GM21447 (cell line): ENCODE measurements at regions not wholly inside any gene's neighbourhood (a gene's known extent, or its start where the extent isn't known, plus 50 kb on each side); places are given as distances from the start of the nearest gene placed in this dataset.
A peak's percentile ranks its signal among the peaks of the same experiment; 100 is the strongest.

ENCODE experiments used
- ATAC-seq: cut with Tn5 transposase; IDR thresholded peaks from one replicate; pipeline ENCODE4 v1.9.1; 2021; ENCODE audit not compliant: unreplicated experiment

DNA sequence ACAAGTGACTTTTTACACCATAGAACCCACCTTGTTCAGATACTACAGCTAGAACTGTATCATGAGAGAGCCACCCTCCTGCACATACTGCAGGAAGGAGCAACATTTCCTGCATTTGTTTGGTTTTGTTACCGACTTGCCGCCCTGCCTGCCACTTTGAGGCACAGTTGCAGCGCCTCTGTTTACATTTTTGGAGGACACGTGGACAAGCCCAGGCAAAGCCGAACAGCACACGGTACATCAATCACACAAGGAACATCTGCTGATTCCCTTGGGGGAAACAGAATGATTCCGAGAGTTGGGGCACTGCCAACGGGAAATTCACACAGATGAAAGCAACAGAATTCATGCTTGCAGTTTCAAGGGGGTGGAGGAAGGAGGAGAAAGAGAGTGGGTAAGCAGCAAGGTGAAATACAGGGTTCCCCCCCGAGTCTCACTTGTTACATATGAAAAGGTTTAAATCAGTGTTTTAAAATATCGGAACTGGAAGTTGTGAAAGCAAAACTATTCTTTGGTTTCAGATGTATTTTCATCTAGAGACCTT lies 110.7 kb downstream of the BTG1 start:
- ATAC-seq = peak; percentile 83

DNA sequence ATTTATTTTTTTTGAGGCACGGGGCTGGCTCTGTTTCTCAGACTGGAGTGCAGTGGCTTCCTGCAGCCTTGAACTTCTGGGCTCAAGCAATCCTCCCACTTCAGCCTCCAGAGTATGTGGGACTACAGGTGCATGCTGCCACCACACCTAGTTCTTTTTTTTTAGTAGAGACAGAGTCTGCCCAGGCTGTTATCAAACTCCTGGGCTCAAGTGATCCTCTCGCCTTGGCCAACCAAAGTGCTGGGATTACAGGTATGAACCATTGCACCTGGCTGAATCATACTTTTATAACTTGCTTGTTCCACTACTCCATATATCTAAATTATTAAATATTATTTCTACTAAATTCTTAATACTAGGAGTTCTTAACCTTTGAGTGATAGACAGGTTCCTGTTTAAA lies 111.6 kb downstream of the BTG1 start:
- ATAC-seq = no peak

DNA sequence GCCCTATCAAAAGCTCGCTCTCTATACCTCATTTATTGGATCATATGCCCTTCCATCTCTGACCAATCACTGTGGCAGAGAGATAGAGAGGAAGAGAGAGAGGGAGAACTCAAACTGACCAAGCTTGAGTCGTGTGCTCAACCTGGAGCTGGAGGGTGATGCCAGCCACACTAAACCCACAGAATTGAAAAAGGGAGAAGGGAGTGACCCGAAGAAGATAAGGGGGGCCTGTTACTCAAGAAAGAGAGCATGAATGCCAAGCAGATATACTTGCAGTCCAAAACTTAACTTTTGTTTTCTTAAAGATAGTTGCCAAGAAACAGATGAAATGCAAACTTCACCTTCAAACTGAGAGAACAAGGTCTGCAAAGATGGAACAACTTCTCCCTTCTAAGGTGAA lies 112.7 kb downstream of the BTG1 start:
- ATAC-seq = no peak

DNA sequence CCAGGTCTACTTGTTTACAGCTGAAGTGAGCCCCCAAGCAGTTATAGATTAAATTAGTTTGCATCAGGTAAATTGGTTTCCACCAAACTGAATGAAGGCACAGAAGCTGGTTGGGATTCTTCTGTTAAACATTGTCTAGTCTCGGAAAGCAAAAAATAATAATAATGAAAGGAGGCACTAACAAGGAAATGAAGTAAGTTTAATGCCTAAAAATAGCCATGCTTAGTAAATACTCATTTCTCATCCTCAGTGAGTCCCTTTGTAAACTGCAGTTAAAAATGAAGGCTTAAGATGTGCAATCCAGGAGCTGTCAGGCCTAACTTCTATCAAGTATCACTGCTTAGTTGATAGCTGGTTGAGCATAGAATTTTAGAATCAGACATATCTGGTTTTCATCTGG lies 113.5 kb downstream of the BTG1 start:
- ATAC-seq = no peak

DNA sequence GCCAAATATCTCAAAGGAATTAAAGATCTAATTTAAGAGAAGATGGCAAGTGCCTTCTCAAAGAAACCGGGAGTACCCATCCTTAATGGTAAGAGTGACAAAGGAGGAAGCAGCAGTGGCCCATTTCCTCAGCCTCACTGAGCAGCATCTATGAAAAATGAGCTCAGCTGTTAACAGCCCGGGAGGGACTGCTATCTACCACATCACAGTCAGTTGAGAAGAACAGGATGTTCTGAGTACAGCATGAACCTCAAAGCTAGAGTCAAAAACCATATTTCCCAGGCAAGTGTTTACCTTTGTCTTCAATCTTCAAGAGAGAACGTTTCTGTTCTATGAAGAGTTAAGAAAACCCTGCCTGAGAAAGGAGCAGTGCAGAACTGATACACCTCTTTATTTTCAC lies 115.0 kb downstream of the BTG1 start:
- ATAC-seq = peak; percentile 70

DNA sequence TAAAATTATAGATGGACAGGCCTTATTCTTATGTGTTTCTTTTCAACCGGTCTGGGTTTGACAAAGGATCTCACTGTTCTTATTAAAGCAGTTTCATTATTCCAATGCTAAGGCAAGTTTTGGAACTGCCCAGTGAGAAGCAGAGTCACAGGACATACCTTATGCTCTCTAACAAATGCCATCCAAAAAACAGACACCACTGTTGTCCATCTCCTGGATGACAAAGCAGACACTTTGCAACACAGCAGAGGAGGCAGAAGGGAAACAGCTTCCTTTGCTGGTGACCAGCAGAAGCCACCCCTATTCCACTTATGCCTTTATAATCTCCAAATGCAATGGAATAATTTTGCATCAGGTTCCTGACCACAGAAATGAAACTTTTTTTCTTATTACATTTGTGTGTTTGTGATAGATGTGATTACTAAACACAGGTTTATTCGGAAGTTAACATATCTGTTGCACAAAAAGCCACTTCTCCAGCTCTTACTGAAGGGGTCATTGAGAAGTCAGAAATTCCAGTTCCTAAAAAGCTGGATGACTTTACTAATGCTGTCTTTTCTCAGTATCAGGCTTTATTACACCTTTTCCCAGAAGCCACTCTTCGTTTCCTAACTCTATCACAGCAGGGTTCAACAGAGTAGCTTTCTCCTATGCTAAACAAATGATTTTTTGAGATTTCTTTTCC lies 115.6 kb downstream of the BTG1 start:
- ATAC-seq = no peak

DNA sequence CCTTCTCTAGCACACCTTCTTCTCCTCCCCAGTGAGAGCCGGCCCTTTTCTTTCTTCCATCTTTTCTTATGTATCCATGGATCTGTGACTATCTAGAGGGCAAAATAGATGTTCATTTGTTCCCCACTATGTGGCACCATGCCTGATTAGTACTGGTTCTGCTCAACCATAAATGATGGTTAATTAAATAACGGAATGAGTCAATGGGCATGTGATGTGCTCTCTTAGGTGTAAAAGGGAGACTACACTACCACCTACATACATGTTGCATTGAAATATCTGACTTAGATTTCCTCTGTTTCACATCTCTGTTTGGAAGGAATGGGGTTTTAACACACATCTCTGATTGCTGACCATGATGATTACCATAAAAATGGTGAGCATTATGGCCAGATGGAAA lies 116.5 kb downstream of the BTG1 start:
- no peak for ATAC-seq

DNA sequence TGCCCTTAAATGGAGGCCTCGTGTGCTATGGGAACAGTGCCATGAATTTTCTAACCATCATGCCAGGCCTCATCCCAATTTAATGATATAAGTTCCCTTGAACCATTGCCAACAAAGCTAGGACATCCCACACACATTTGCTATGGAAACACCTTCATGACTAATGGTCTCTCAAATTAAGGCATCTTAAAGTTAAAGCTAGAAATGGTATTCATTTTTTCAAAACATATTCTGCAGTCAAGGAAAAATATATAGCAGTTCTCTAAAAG lies 117.3 kb downstream of the BTG1 start:
- no peak for ATAC-seq

DNA sequence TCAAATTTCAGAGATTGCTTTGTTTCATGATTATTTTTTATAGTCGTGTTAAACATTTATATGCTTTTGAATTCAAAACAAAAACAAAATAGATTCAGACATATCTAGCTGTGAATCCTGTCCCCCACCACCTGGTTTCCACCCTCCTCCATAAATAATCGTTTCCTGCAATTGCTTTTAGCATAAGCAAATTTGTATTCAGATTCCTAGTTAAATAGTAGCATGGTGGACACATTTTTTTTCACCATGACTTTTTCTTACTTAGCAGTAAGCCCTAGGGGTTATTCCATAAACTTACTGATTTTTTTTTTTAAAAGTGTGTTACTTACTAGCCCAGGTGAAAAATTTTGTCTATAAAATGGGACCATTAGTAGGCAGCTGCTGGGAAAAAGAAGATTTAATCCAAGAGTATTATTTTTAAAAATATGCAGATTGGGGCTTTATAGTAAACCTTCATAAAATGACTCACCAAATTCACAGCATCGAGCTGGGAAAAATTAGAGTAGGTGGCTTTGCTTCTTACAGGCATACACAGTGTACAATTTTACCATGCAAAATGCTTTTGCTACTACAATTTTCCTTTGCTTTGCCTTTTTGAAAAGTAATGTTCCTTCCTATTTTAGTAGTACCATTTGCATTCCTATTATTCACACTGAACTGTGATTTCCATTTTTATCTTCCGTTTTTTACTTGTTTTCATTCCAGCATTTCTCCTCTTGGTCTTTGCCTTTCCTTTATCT lies 117.8 kb downstream of the BTG1 start:
- ATAC-seq = no peak

DNA sequence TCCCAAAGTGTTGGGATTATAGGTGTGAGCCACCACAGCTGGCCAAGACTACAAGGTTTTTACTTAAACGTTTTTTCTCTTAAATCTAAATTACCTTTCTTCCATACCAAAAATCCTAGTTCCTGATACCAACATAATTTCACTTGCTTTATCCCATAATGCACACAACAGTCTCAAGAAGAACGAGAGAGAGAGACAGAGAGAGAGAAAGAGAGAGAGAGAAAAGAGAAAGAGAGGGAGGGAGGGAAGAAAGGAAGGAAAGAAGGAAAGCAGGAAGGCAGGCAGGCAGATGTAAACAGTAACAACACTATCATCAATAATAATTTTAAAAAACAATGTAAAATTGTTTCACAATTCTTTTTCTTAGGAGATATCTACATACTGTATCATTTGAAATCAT lies 118.4 kb downstream of the BTG1 start:
- no peak for ATAC-seq

DNA sequence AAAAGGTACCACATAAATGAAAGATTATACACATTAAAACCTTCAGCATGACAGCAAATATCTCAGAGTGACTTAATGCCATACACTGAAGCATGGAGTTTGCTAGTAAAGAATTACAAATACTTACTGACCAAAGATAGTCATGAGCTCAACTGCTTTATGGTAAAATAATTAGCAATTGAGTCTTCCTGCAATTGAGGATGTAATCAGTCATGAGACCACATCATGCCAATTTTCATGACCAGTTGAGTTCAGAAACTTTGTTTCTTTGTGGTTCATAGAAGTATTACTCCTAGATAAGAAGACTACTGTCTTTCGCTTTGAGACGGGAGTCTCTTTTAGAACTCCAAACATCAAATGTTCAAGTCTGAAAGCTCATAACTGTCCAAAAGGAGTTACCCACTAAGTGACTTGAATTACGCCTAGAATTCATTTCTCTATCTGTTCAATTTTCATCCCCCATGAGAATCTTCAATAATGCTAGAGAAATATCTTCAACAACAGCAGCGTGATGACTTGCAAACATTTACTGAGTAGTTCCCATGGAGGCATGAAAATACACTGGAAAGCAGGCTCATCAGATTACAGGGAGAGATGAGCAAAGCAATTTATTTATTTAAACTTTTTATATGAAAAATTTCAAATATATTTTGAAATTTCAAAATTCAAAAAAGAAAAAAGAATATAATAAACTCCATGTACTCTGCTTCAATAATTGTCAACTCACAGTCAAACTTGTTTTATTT lies 120.0 kb downstream of the BTG1 start:
- ATAC-seq = no peak

DNA sequence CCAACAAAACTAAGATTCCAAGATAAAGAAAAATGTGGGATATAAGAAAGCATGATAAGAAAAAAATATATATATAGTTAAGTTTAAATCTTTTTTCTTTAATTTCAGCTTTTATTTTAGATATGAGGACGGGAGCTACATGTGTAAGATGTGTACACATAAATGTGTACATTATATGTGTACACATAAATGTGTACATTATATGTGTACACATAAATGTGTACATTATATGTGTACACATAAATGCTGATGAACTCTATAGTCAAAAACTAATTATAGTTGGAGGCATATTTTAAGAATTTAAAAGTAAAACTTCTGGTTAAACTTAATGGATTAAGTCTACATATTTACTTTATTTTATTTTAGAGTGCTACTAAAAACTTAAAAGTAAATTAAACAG lies 123.6 kb downstream of the BTG1 start:
- no peak for ATAC-seq

DNA sequence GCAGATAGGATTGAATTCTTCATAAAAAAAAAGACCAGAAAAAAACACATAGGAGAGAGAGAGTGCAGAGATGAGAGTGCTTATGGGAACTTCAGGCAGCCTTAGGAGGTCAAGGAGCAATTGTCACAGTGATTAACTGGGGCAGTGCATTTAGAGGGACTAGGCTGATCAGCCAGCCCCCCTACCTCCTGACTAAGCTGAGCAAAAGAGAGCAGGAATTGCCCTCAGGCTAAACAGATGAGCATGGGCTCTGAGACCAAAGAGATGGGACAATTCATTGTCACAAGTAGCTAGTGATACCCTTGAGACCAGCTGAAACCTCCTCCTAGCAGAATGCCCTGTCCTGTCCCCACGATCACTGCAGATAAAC lies 124.0 kb downstream of the BTG1 start:
- no peak for ATAC-seq

DNA sequence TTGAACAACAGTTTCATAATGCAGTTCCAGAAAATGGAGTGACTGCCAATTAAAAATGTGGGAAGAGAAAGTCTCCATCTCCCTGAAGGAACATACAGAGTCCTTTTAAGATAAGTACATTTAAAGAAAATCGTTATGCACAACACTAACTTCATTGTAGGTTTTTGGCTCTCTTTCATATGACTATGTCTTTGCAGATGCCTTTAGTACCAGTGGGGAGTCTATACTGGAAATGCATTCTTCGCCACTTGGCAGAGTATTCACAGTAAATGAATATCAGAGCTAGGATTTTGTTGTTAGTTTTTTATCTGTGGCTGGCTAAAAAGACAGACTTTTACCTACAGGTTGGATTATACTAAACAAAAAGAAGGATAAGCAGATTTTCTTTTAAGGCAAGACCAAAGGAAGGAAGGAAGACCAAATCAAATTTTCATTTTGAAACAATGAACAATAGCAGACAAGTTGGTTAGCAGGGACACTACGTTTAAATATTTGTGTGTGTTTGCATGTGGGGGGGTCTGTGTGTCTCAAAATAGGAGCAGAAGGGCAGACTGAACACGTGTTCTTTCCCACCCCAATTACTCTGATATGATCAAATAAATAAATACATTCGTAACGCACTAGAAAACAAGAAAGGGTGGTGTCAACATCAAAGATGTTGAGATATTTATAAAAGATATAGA lies 124.5 kb downstream of the BTG1 start:
- ATAC-seq = no peak

DNA sequence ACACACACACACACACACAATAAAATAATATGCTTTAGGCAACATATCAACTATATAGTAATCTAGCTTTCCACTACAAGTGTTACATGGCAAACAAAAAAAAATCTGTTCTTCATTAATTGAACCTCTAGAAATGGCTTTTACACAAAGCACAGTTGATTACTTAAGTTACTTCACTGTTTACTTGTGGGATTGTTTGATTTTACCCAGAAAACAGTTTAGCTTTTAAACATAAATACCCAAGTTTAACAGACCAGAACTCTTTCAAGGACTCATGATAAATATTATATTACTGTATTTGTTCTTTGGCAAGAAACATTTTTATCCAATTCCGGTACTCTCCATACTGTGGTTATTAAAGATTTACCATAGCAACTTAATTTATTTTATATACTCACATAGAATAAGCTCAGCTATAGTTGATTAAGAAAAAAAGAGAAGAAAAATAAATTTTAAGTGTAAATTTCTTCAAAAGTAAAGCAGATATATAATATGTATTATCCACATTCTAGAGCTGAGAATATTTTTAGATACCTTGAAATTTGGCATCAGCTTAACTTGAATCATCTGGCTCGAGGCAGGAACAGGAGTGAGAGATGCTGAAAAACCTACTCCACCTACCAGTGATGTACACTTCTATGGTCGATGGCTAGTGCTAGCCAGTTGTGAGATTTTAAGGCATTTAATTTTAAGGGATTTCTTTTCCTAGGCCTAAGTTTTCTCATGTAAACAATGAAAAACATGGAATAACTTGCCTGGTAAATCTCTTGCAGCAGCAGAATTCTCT lies 126.0 kb downstream of the BTG1 start:
- no peak for ATAC-seq

DNA sequence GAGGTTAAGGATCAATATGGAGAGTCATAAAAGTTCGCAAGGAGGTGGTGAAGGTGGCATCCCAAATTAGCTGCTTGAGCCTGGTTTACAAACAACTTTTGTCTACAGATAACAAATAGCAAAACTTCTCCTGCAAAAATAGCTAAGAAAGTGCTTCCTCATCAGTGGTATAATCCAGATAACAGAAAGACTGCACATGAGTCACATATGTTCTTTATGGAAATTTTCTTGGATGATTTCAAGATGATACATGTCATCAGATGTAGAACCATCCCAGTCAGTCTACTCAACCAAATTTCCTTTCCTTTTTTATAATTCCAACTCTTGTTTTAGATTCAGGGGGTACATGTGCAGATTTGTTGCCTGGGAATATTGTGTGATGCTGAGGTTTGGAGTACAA lies 133.0 kb downstream of the BTG1 start:
- ATAC-seq = no peak

DNA sequence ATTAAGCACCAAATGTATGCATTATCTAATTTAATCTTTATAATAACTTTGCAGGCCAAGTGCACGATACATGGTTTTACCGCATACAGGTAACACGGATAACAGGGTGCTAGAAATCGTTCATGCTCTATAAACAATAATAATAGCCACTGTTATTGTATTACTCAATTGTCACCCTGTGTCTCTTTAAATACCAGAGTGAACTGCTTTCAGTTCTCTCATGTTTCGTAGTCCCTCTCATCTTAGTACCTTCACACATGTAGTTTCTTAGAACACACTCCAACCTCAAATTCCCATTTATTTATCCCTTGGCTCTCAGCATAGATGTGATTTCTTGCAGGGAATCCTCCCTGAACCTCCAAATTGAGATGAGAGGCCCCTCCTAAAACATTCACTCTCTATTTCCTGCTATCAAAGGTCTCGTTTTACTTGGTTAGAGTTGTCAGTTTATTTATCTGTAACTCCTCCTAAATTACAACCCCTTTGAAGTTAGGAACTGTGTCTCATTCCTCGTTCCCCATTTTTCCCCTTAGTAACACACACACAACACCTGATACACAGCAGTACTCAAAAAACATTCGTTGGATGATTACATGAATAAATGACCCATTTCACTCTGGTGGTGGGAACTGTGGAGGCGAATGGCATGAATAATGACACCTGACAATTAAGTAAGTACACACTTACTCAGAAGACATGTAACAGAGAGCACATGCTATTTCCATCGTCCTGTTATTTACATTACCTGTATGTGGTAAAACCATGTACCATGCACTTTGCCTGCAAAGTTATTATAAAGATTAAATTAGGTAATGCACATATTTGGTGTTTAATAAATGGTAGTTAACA lies 134.6 kb downstream of the BTG1 start:
- ATAC-seq = no peak

DNA sequence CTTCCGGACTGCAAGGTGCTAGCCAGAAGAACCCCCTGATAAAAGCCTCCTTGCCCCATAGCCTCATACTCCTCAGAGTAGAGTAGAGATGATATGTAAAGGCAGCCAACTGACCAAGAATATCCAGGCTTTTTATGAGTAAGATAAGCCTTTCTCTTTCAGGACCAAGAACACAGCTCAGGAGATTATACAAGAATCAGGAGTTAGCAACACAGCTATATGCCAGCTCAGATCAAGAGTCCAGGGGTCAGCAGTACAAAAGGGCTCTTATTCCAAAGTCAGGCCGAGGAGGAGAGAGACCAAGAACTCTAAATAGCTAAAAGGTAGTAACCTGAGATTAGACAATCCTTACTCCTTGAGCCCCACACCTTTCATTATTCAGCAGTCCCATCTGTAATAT lies 135.3 kb downstream of the BTG1 start:
- no peak for ATAC-seq

DNA sequence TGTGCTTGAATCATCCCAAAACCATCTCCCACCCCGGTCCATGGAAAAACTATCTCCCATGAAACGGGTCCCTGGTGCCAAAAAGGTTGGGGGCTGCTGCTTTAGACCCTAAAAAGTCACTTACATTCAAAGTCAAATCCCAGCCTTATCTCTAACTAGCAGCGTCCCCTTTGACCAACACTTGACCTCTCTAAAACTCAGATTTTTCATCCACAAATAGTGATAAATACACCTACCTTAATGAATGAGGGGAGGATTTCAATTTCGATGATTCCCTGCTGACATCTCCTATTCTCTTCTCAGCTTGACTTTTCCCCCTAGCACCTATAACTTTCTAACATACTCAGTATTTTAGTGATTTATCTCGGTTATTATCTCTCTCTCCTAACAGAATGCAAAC lies 137.3 kb downstream of the BTG1 start:
- ATAC-seq = no peak

DNA sequence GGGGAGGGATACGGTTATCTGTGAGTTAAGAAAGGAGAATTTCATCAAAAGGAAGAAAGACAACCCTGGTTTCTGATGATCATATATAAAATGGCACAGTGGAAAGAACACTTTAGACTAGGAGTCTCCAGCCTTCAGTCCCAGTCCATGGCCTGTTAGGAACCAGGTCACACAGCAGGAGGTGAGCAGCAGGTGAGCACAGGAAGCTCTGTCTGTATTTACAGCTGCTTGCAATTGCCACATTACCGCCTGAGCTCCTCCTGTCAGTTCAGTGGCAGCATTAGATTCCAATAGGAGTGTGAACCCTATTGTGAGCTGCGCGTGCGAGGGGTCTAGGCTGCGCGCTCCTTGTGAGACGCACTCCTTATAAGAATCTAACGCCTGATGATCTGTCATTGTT lies 137.9 kb downstream of the BTG1 start:
- no peak for ATAC-seq
